Spleen (tissue), 7 donors: ENCODE measurements at regions not wholly inside any gene's neighbourhood (a gene's known extent, or its start where the extent isn't known, plus 50 kb on each side); places are given as distances from the start of the nearest gene placed in this dataset.

Source experiments
- CTCF ChIP-seq, 11 experiments: fragments of 200-600 bp in 7 of 11; fragments of 450-650 bp in 4 of 11; sonication (generic) in 4 of 11; IDR thresholded peaks in 8 of 11; conservative IDR thresholded peaks in 3 of 11; 1 replicate in 7 of 11; 2 replicates in 4 of 11; pipeline versions ENCODE4 v1.4.0 to v1.8.0; 2016 to 2021; ENCODE audit warnings: antibody characterized with exemption in 11 of 11, inconsistent platforms in 4 of 11, mild to moderate bottlenecking in 1 of 11
- POLR2A ChIP-seq, 3 donors: fragments of 450-650 bp; IDR thresholded peaks; one replicate each; pipeline ENCODE4 v1.5.1; 2017; ENCODE audit warnings: antibody characterized with exemption in 3 of 3, mild to moderate bottlenecking in 1 of 3
- donor health status: DM: no; HTN: no; CAD: no; lungs with moderate emphysema.
- donor health status: DM: no; HTN: no; CAD: no.
- donor health status: DM: no; HTN: no; CAD: no.

- TF ChIP-seq CTCF (IDR thresholded peaks at IDR 0.05 in 8 of 11, conservative IDR thresholded peaks at IDR 0.05 in 3 of 11) (no peak), POLR2A (IDR thresholded peaks at IDR 0.05) (no peak)
Measured at GRCh38 chrX:23552303-23552702, 115.0 kb upstream of the PRDX4 start.
